ENCODE measurements at regions not wholly inside any gene's neighbourhood (a gene's known extent, or its start where the extent isn't known, plus 50 kb on each side); places are given as distances from the start of the nearest gene placed in this dataset.

- TF ChIP-seq CTCF (IDR thresholded peaks at IDR 0.05) = no peak
- TF ChIP-seq POLR2A (IDR thresholded peaks at IDR 0.05) = no peak
These were observed 52.1 kb upstream of the KDR start for GRCh38 chr4:55177461-55177860.

Data from esophagus squamous epithelium (tissue), 4 donors.